ENCODE measurements at regions not wholly inside any gene's neighbourhood (a gene's known extent, or its start where the extent isn't known, plus 50 kb on each side); places are given as distances from the start of the nearest gene placed in this dataset.

GRCh38 chr3:22922317-22922716 is 280.8 kb upstream of the UBE2E2 start:
- DNase-seq (ENCODE audit: low spot score) (no peak), ATAC-seq (no peak)
- no peaks in the 10 kb centered on the region for H3K27me3 Mint-ChIP-seq (ENCODE audit: low read depth)
- ChIA-PET CTCF (interaction anchor here (0.8 to 1.3 kb wide), 3 partner anchors 38 to 681 kb away, joined by 3 to 6 read pairs (median 3); no protein-coding TSS in a partner anchor), POLR2A (no interaction called here)
- H3K9me3 Mint-ChIP-seq, result no peaks in the 10 kb centered on the region
- TF ChIP-seq ELF4 (CRISPR knock-in tag; IDR thresholded peaks at IDR 0.05; ENCODE audit: low read depth), result no peak
- TF ChIP-seq OVOL2 (CRISPR knock-in tag; IDR thresholded peaks at IDR 0.05; ENCODE audit: borderline replicate concordance), result no peak
- no peak for TF ChIP-seq TCF7 (CRISPR knock-in tag; IDR thresholded peaks at IDR 0.05; ENCODE audit: low read depth)
- TF ChIP-seq FOXK1 (CRISPR knock-in tag; IDR thresholded peaks at IDR 0.05), result no peak
- TF ChIP-seq NR1H2 (CRISPR knock-in tag; IDR thresholded peaks at IDR 0.05), result no peak
- TF ChIP-seq RORB (CRISPR knock-in tag; IDR thresholded peaks at IDR 0.05), result no peak
- no peak for TF ChIP-seq ATF3 (CRISPR knock-in tag; conservative IDR thresholded peaks at IDR 0.05)
- TF ChIP-seq, protein P1, sequence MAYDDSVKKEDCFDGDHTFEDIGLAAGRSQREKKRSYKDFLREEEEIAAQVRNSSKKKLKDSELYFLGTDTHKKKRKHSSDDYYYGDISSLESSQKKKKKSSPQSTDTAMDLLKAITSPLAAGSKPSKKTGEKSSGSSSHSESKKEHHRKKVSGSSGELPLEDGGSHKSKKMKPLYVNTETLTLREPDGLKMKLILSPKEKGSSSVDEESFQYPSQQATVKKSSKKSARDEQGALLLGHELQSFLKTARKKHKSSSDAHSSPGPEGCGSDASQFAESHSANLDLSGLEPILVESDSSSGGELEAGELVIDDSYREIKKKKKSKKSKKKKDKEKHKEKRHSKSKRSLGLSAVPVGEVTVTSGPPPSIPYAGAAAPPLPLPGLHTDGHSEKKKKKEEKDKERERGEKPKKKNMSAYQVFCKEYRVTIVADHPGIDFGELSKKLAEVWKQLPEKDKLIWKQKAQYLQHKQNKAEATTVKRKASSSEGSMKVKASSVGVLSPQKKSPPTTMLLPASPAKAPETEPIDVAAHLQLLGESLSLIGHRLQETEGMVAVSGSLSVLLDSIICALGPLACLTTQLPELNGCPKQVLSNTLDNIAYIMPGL (CRISPR knock-in tag; IDR thresholded peaks at IDR 0.05), result no peak
- TF ChIP-seq, protein P2, sequence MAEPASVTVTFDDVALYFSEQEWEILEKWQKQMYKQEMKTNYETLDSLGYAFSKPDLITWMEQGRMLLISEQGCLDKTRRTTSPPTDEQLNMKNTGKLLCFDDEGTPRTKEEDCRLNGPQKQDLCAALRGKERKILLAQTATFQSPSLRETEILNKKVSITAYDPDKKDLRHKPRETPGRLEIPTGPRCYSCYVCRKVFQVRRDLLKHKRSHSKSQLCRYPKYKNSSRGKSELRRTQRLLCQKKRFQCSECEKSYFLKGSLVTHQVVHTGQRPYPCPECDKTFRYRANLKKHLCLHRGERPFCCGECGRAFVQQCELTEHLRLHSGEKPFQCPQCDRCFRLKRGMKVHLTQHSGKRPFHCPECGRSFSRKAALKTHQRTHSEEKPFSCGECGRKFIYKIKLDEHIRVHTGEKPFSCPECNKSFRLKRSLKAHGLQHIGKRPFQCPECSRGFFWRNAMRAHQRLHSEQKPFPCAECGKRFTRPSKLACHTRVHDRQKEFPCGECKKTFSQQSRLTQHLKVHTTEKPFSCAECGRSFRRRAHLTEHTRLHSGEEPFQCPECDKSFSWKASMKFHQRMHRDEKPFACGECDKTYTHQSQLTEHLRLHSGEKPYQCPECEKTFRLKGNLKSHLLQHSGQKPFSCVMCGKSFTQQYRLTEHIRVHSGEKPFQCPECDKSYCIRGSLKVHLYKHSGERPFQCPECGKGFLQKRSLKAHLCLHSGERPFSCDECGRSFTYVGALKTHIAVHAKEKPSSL (CRISPR knock-in tag; conservative IDR thresholded peaks at IDR 0.05), result no peak
- no peak overlapping the region for H3K4me3 Mint-ChIP-seq
- peaks cover 7% of the 10 kb centered on the region for H3K4me1 Mint-ChIP-seq
- H3K36me3 Mint-ChIP-seq, result no peaks in the 10 kb centered on the region
- H3K27ac Mint-ChIP-seq, result no peak overlapping the region

- no peak for DNase-seq (ENCODE audit: low spot score)
- Mint-ChIP-seq H3K4me1 (peaks cover 7% of the 10 kb centered on the region), H3K4me3 (no peak overlapping the region), H3K36me3 (no peaks in the 10 kb centered on the region), H3K27me3 (ENCODE audit: low read depth) (no peaks in the 10 kb centered on the region), H3K27ac (no peak overlapping the region), H3K9me3 (no peaks in the 10 kb centered on the region)
- ChIA-PET CTCF (no interaction called here), POLR2A (no interaction called here)
- no peak for ATAC-seq
- TF ChIP-seq ZMAT4 (CRISPR knock-in tag; IDR thresholded peaks at IDR 0.05) (no peak), RELA (CRISPR knock-in tag; IDR thresholded peaks at IDR 0.05; ENCODE audit: borderline replicate concordance) (no peak), FOXP1 (CRISPR knock-in tag; IDR thresholded peaks at IDR 0.05; ENCODE audit: borderline replicate concordance) (no peak), OVOL2 (CRISPR knock-in tag; IDR thresholded peaks at IDR 0.05; ENCODE audit: borderline replicate concordance) (no peak), NR2C2 (CRISPR knock-in tag; IDR thresholded peaks at IDR 0.05) (no peak), ELF4 (CRISPR knock-in tag; IDR thresholded peaks at IDR 0.05; ENCODE audit: low read depth) (no peak)
- TF ChIP-seq, protein P3, sequence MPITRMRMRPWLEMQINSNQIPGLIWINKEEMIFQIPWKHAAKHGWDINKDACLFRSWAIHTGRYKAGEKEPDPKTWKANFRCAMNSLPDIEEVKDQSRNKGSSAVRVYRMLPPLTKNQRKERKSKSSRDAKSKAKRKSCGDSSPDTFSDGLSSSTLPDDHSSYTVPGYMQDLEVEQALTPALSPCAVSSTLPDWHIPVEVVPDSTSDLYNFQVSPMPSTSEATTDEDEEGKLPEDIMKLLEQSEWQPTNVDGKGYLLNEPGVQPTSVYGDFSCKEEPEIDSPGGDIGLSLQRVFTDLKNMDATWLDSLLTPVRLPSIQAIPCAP (CRISPR knock-in tag; IDR thresholded peaks at IDR 0.05), result no peak
- TF ChIP-seq, protein P4, sequence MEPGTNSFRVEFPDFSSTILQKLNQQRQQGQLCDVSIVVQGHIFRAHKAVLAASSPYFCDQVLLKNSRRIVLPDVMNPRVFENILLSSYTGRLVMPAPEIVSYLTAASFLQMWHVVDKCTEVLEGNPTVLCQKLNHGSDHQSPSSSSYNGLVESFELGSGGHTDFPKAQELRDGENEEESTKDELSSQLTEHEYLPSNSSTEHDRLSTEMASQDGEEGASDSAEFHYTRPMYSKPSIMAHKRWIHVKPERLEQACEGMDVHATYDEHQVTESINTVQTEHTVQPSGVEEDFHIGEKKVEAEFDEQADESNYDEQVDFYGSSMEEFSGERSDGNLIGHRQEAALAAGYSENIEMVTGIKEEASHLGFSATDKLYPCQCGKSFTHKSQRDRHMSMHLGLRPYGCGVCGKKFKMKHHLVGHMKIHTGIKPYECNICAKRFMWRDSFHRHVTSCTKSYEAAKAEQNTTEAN (CRISPR knock-in tag; IDR thresholded peaks at IDR 0.05), result no peak
- TF ChIP-seq, protein P5, sequence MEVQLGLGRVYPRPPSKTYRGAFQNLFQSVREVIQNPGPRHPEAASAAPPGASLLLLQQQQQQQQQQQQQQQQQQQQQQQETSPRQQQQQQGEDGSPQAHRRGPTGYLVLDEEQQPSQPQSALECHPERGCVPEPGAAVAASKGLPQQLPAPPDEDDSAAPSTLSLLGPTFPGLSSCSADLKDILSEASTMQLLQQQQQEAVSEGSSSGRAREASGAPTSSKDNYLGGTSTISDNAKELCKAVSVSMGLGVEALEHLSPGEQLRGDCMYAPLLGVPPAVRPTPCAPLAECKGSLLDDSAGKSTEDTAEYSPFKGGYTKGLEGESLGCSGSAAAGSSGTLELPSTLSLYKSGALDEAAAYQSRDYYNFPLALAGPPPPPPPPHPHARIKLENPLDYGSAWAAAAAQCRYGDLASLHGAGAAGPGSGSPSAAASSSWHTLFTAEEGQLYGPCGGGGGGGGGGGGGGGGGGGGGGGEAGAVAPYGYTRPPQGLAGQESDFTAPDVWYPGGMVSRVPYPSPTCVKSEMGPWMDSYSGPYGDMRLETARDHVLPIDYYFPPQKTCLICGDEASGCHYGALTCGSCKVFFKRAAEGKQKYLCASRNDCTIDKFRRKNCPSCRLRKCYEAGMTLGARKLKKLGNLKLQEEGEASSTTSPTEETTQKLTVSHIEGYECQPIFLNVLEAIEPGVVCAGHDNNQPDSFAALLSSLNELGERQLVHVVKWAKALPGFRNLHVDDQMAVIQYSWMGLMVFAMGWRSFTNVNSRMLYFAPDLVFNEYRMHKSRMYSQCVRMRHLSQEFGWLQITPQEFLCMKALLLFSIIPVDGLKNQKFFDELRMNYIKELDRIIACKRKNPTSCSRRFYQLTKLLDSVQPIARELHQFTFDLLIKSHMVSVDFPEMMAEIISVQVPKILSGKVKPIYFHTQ (CRISPR knock-in tag; IDR thresholded peaks at IDR 0.05), result no peak
- TF ChIP-seq, protein P6, sequence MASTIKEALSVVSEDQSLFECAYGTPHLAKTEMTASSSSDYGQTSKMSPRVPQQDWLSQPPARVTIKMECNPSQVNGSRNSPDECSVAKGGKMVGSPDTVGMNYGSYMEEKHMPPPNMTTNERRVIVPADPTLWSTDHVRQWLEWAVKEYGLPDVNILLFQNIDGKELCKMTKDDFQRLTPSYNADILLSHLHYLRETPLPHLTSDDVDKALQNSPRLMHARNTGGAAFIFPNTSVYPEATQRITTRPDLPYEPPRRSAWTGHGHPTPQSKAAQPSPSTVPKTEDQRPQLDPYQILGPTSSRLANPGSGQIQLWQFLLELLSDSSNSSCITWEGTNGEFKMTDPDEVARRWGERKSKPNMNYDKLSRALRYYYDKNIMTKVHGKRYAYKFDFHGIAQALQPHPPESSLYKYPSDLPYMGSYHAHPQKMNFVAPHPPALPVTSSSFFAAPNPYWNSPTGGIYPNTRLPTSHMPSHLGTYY (CRISPR knock-in tag; IDR thresholded peaks at IDR 0.05), result no peak
These were observed 279.4 kb upstream of the UBE2E2 start for GRCh38 chr3:22923711-22924110.

Data from WTC11 (cell line).